Prostate gland (tissue), 2 donors: ENCODE measurements at regions not wholly inside any gene's neighbourhood (a gene's known extent, or its start where the extent isn't known, plus 50 kb on each side); places are given as distances from the start of the nearest gene placed in this dataset.

ENCODE experiments used
- DNase-seq: peaks from one replicate; pipeline ENCODE4 v3.0.0-alpha.2; 2019; ENCODE audit warnings: low spot score
- H3K27ac ChIP-seq, 2 donors: fragments of 200-600 bp; sonication (generic); 2 replicates each; pipeline ENCODE4 v1.5.1; 2017 to 2019
- H3K27me3 ChIP-seq: fragments of 200-600 bp; sonication (generic); replicated peaks from 2 replicates; pipeline ENCODE4 v1.5.1; 2019; ENCODE audit not compliant: insufficient read depth
- H3K36me3 ChIP-seq, 2 donors: fragments of 200-600 bp; sonication (generic); 1 replicate in 1 of 2; 2 replicates in 1 of 2; pipeline versions ENCODE4 v1.5.1 to v1.8.1; 2017 to 2019
- H3K4me1 ChIP-seq: fragments of 200-600 bp; sonication (generic); replicated peaks from 2 replicates; pipeline ENCODE4 v1.5.1; 2019
- H3K4me3 ChIP-seq, 2 donors: fragments of 200-600 bp; sonication (generic); 2 replicates each; pipeline ENCODE4 v1.5.1; 2017 to 2019
- H3K9me3 ChIP-seq: fragments of 200-600 bp; sonication (generic); 2 replicates; pipeline ENCODE4 v1.5.1; 2017
- POLR2A ChIP-seq: fragments of 450-650 bp; IDR thresholded peaks from one replicate; pipeline ENCODE4 v1.6.1; 2016; ENCODE audit warnings: antibody characterized with exemption, mild to moderate bottlenecking
- POLR2AphosphoS5 ChIP-seq: sonication (generic); formaldehyde crosslinking; IDR thresholded peaks from one replicate; pipeline ENCODE4 v1.6.1; 2017; ENCODE audit warnings: antibody characterized with exemption
- WGBS: methylation state at CpG from one replicate; pipeline ENCODE4 v1.1.5; 2018; 5-methylcytosine and 5-hydroxymethylcytosine counted together
- intact Hi-C: fragments of 100-400 bp; cut with DNase I; formaldehyde crosslinking; loops from one replicate; pipeline ENCODE4 v1.14.2; 2022
- TF ChIP-seq, protein P1 (sequence below), 4 experiments: fragments of 200-600 bp in 2 of 4; fragments of 450-650 bp in 2 of 4; sonication (generic) in 2 of 4; IDR thresholded peaks; 1 replicate in 3 of 4; 2 replicates in 1 of 4; pipeline ENCODE4 v1.5.1; 2016 to 2019; ENCODE audit warnings: antibody characterized with exemption in 4 of 4, mild to moderate bottlenecking in 2 of 4, moderate library complexity in 2 of 4

- H3K4me3 ChIP-seq = no peak overlapping the region
- no peaks in the 10 kb centered on the region for H3K4me1 ChIP-seq
- TF ChIP-seq, protein P1, sequence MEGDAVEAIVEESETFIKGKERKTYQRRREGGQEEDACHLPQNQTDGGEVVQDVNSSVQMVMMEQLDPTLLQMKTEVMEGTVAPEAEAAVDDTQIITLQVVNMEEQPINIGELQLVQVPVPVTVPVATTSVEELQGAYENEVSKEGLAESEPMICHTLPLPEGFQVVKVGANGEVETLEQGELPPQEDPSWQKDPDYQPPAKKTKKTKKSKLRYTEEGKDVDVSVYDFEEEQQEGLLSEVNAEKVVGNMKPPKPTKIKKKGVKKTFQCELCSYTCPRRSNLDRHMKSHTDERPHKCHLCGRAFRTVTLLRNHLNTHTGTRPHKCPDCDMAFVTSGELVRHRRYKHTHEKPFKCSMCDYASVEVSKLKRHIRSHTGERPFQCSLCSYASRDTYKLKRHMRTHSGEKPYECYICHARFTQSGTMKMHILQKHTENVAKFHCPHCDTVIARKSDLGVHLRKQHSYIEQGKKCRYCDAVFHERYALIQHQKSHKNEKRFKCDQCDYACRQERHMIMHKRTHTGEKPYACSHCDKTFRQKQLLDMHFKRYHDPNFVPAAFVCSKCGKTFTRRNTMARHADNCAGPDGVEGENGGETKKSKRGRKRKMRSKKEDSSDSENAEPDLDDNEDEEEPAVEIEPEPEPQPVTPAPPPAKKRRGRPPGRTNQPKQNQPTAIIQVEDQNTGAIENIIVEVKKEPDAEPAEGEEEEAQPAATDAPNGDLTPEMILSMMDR (IDR thresholded peaks at IDR 0.05) = no peak
- TF ChIP-seq POLR2AphosphoS5 = no peak
- no peak for TF ChIP-seq POLR2A
- 42% methylated on average over 5 of the region's 5 CpGs for WGBS
- no peaks in the 10 kb centered on the region for H3K9me3 ChIP-seq
- no peak for DNase-seq
- H3K36me3 ChIP-seq = no peaks in the 10 kb centered on the region
- H3K27me3 ChIP-seq = no peaks in the 10 kb centered on the region
- intact Hi-C loops = no loop called here
- H3K27ac ChIP-seq = no peak overlapping the region
These were observed 84.9 kb upstream of the LRFN2 start for GRCh38 chr6:40672087-40672486.

DNA sequence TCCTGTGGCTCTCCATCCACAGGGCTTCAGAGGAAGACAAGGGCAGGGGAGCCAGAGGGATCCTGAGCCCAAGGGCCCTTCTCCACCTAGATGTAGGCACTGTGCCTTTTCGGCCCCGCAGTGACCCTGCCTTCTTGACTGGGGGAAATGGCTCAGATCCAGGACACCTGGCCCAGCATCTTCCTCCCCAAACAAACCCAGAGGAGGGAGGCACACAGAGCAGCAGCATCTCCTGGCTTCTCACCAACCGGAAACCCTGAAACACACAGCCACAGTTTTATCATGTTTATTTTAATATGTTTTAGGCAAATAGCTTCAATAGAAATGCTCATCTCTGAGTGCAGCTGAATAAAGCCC lies 84.5 kb upstream of the LRFN2 start:
- H3K36me3 ChIP-seq = no peaks in the 10 kb centered on the region
- 48% methylated on average over 3 of the region's 3 CpGs for WGBS
- no peaks in the 10 kb centered on the region for H3K9me3 ChIP-seq
- H3K27me3 ChIP-seq = no peaks in the 10 kb centered on the region
- H3K4me1 ChIP-seq = no peaks in the 10 kb centered on the region
- no peak for TF ChIP-seq POLR2AphosphoS5
- TF ChIP-seq, protein P1 (IDR thresholded peaks at IDR 0.05) = no peak
- no peak for TF ChIP-seq POLR2A
- no peak overlapping the region for H3K27ac ChIP-seq
- no peak overlapping the region for H3K4me3 ChIP-seq
- DNase-seq = no peak
- intact Hi-C loops = no loop called here

- no peaks in the 10 kb centered on the region for H3K9me3 ChIP-seq
- no peaks in the 10 kb centered on the region for H3K4me1 ChIP-seq
- DNase-seq = no peak
- 79% methylated on average over 15 of the region's 15 CpGs for WGBS
- no peak overlapping the region for H3K27ac ChIP-seq
- TF ChIP-seq POLR2AphosphoS5 = no peak
- TF ChIP-seq, protein P1 (IDR thresholded peaks at IDR 0.05) = no peak
- TF ChIP-seq POLR2A = no peak
- no peaks in the 10 kb centered on the region for H3K27me3 ChIP-seq
- no peak overlapping the region for H3K4me3 ChIP-seq
- H3K36me3 ChIP-seq = no peaks in the 10 kb centered on the region
- intact Hi-C loops = no loop called here
These were observed 84.0 kb upstream of the LRFN2 start for GRCh38 chr6:40671001-40671693.

- H3K27me3 ChIP-seq = no peaks in the 10 kb centered on the region
- intact Hi-C loops = no loop called here
- no peak for DNase-seq
- no peak overlapping the region for H3K4me3 ChIP-seq
- WGBS = 59% methylated on average over 3 of the region's 3 CpGs
- no peaks in the 10 kb centered on the region for H3K4me1 ChIP-seq
- no peak overlapping the region for H3K27ac ChIP-seq
- H3K36me3 ChIP-seq = no peaks in the 10 kb centered on the region
- no peaks in the 10 kb centered on the region for H3K9me3 ChIP-seq
- TF ChIP-seq POLR2AphosphoS5 (no peak), POLR2A (no peak)
- TF ChIP-seq, protein P1 (IDR thresholded peaks at IDR 0.05) = no peak
These were observed 82.2 kb upstream of the LRFN2 start for GRCh38 chr6:40669343-40669742.

DNA sequence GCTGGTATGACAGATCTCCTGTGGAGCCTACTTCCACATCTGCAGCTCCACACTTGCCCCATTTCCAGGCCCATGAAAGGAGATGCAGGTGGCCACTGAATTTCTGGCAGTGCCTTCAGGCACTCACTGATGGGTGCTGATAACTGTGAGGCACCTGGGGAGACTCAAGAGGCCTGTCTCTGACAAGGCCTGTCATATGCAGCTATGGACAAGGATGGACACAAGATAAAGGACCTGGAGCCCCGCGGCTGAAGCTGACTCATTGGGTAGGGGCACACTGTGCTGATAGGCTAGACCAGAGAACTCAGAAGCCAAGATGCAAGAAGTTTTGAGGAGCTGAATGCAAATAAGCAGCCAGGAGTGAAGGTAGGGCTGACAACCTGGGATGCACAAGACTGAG lies 81.0 kb upstream of the LRFN2 start:
- TF ChIP-seq, protein P1 (IDR thresholded peaks at IDR 0.05) = no peak
- Histone ChIP-seq H3K27me3 (no peaks in the 10 kb centered on the region), H3K4me3 (no peak overlapping the region), H3K9me3 (no peaks in the 10 kb centered on the region), H3K36me3 (no peaks in the 10 kb centered on the region), H3K4me1 (no peaks in the 10 kb centered on the region), H3K27ac (no peak overlapping the region)
- no peak for DNase-seq
- 92% methylated on average over 2 of the region's 2 CpGs for WGBS
- intact Hi-C loops = no loop called here
